Body of pancreas (tissue), 4 donors: ENCODE measurements at regions not wholly inside any gene's neighbourhood (a gene's known extent, or its start where the extent isn't known, plus 50 kb on each side); places are given as distances from the start of the nearest gene placed in this dataset.

Experiments
- ATAC-seq: fragments of 150-250 bp; one replicate; pipeline ENCODE4 v1.9.1; 2016
- DNase-seq, 4 donors: peaks; one replicate each; pipeline ENCODE4 v3.0.0-alpha.2; 2019
- H3K27ac ChIP-seq, 4 donors: fragments of 200-600 bp; sonication (generic); 1 replicate in 3 of 4; 2 replicates in 1 of 4; pipeline versions ENCODE4 v1.5.1 to v1.6.1; 2016 to 2019; ENCODE audit warnings: mild to moderate bottlenecking in 1 of 4, mixed read lengths in 1 of 4, moderate library complexity in 1 of 4
- H3K27me3 ChIP-seq, 2 donors: fragments of 200-600 bp; sonication (generic); one replicate each; pipeline ENCODE4 v1.6.0; 2016; ENCODE audit warnings: mild to moderate bottlenecking in 1 of 2
- H3K36me3 ChIP-seq, 2 donors: fragments of 200-600 bp; sonication (generic); replicated peaks in 1 of 2; 2 replicates each; pipeline ENCODE4 v1.5.1; 2016; ENCODE audit warnings: low read depth in 2 of 2; ENCODE audit not compliant: insufficient read depth in 1 of 2
- H3K4me1 ChIP-seq: fragments of 200-600 bp; sonication (generic); one replicate; pipeline ENCODE4 v1.6.0; 2016
- H3K4me3 ChIP-seq, 2 donors: fragments of 200-600 bp; sonication (generic); 1 replicate in 1 of 2; 2 replicates in 1 of 2; pipeline ENCODE4 v1.5.1; 2016 to 2019
- H3K9me3 ChIP-seq, 3 donors: fragments of 200-600 bp; sonication (generic); 1 replicate in 2 of 3; 2 replicates in 1 of 3; pipeline ENCODE4 v1.5.1; 2016
- CTCF ChIP-seq, 7 experiments: fragments of 450-650 bp in 4 of 7; fragments of 200-600 bp in 3 of 7; sonication (generic) in 3 of 7; IDR thresholded peaks; one replicate each; pipeline ENCODE4 v1.5.1; 2016 to 2019; ENCODE audit warnings: antibody characterized with exemption in 7 of 7
- POLR2A ChIP-seq, 3 donors: fragments of 450-650 bp; IDR thresholded peaks; one replicate each; pipeline ENCODE4 v1.6.1; 2016; ENCODE audit warnings: antibody characterized with exemption in 3 of 3, mild to moderate bottlenecking in 2 of 3
- WGBS, 2 donors: methylation state at CpG; one replicate each; pipeline ENCODE4 v1.1.5; 2017; 5-methylcytosine and 5-hydroxymethylcytosine counted together
- intact Hi-C: fragments of 100-400 bp; cut with DNase I; formaldehyde crosslinking; loops from one replicate; pipeline ENCODE4 v1.15.1; 2023

GRCh38 chr5:152293189-152293588 lies 111.9 kb downstream of the NMUR2 start:
- TF ChIP-seq POLR2A (IDR thresholded peaks at IDR 0.05) (no peak), CTCF (IDR thresholded peaks at IDR 0.05) (no peak)

GRCh38 chr5:152290181-152290580 lies 114.9 kb downstream of the NMUR2 start:
- Histone ChIP-seq H3K4me3 (no peak overlapping the region), H3K9me3 (no peaks in the 10 kb centered on the region), H3K27ac (no peak overlapping the region), H3K4me1 (no peaks in the 10 kb centered on the region), H3K36me3 (no peaks in the 10 kb centered on the region), H3K27me3 (no peaks in the 10 kb centered on the region)
- ATAC-seq (no peak), DNase-seq (no peak)
- intact Hi-C loops = no loop called here
- TF ChIP-seq CTCF (IDR thresholded peaks at IDR 0.05) (no peak), POLR2A (IDR thresholded peaks at IDR 0.05) (no peak)
- WGBS, 2 donors = 44 to 45% methylated on average over 5 of the region's 5 CpGs

More at GRCh38 chr5:152293189-152293588, 111.9 kb downstream of the NMUR2 start:
- no peak for ATAC-seq
- Histone ChIP-seq H3K36me3 (no peaks in the 10 kb centered on the region), H3K27ac (no peak overlapping the region), H3K4me1 (no peaks in the 10 kb centered on the region), H3K4me3 (no peak overlapping the region), H3K9me3 (no peaks in the 10 kb centered on the region), H3K27me3 (no peaks in the 10 kb centered on the region)
- intact Hi-C loops = no loop called here
- DNase-seq = no peak
- WGBS, 2 donors = 34 to 48% methylated on average over 2 of the region's 2 CpGs

- ATAC-seq = no peak
- WGBS, 2 donors = 21 to 31% methylated on average over 3 of the region's 3 CpGs
- no peak for DNase-seq
- Histone ChIP-seq H3K9me3 (no peaks in the 10 kb centered on the region), H3K36me3 (no peaks in the 10 kb centered on the region), H3K27me3 (no peaks in the 10 kb centered on the region), H3K27ac (no peak overlapping the region), H3K4me1 (no peaks in the 10 kb centered on the region), H3K4me3 (no peak overlapping the region)
- no peak for TF ChIP-seq POLR2A (IDR thresholded peaks at IDR 0.05)
- no peak for TF ChIP-seq CTCF (IDR thresholded peaks at IDR 0.05)
- intact Hi-C loops = no loop called here
These were observed 116.0 kb downstream of the NMUR2 start for GRCh38 chr5:152288917-152289595.

- WGBS, 2 donors = 43 to 61% methylated on average over 6 of the region's 6 CpGs
- intact Hi-C loops = no loop called here
- Histone ChIP-seq H3K4me3 (no peak overlapping the region), H3K27me3 (no peaks in the 10 kb centered on the region), H3K27ac (no peak overlapping the region), H3K4me1 (no peaks in the 10 kb centered on the region), H3K9me3 (no peaks in the 10 kb centered on the region), H3K36me3 (no peaks in the 10 kb centered on the region)
- DNase-seq (peak in 1 of 4 donors; percentile 12), ATAC-seq (no peak)
- TF ChIP-seq POLR2A (IDR thresholded peaks at IDR 0.05) (no peak), CTCF (IDR thresholded peaks at IDR 0.05) (no peak)
These were observed 116.6 kb downstream of the NMUR2 start for GRCh38 chr5:152288499-152288898.

- ATAC-seq (no peak), DNase-seq (no peak)
- Histone ChIP-seq H3K36me3 (no peaks in the 10 kb centered on the region), H3K9me3 (no peaks in the 10 kb centered on the region), H3K4me1 (no peaks in the 10 kb centered on the region), H3K4me3 (no peak overlapping the region), H3K27ac (no peak overlapping the region), H3K27me3 (no peaks in the 10 kb centered on the region)
- no peak for TF ChIP-seq POLR2A (IDR thresholded peaks at IDR 0.05)
- TF ChIP-seq CTCF (IDR thresholded peaks at IDR 0.05) = no peak
- intact Hi-C loops = no loop called here
- WGBS, 2 donors = 33 to 48% methylated on average over 3 of the region's 3 CpGs
These were observed 119.3 kb downstream of the NMUR2 start for GRCh38 chr5:152285764-152286163.
